ENCODE measurements at regions not wholly inside any gene's neighbourhood (a gene's known extent, or its start where the extent isn't known, plus 50 kb on each side); places are given as distances from the start of the nearest gene placed in this dataset.

DNA sequence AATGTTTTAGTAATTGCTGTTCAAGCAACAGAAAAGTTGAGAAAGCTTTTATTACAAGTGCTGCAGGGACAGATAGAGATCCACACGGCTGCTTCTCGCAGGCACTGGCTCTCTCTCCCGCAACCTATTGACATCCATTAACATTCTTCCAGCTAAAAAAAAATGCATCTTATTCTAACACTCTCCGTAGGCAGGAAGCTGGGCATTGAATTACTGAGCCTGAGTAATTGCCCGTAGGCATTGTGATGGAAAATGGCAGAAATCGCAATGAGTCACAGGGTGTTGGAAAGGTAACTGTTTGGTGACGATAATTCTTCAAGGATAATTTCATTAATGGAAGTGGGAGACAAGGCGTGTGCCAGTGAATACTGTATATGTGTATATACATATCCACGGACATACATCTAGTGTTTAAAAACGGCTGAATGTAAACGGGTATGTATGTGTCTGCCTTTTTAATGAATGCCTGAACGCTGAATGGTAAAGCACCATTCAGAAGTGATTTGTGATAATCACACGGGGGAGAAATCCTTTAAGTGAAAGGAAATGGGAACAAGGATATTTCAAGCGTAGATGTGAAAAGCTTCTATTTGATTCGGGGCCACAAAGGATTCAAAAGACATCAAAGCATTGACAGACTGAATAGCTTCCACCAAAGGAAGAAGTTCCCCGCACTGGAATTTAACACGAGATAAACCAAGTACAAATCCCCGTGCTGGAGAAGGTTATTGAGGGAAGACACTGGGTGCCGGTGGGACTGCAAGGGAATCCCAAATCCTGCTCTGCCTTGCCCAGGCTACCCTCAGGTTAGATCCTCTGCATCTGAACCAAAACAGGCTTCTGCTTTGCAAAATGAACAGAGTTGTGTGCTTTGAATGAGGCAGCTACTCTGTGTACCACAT is 567.2 kb downstream of the NPHP4 start:
- Mint-ChIP-seq H3K4me3 (no peak overlapping the region), H3K27ac (no peak overlapping the region), H3K36me3 (ENCODE audit: low read depth) (no peaks in the 10 kb centered on the region), H3K4me1 (no peaks in the 10 kb centered on the region), H3K27me3 (ENCODE audit: low read depth) (peaks cover 91% of the 10 kb centered on the region), H3K9me3 (no peaks in the 10 kb centered on the region)
- TF ChIP-seq, protein P1, sequence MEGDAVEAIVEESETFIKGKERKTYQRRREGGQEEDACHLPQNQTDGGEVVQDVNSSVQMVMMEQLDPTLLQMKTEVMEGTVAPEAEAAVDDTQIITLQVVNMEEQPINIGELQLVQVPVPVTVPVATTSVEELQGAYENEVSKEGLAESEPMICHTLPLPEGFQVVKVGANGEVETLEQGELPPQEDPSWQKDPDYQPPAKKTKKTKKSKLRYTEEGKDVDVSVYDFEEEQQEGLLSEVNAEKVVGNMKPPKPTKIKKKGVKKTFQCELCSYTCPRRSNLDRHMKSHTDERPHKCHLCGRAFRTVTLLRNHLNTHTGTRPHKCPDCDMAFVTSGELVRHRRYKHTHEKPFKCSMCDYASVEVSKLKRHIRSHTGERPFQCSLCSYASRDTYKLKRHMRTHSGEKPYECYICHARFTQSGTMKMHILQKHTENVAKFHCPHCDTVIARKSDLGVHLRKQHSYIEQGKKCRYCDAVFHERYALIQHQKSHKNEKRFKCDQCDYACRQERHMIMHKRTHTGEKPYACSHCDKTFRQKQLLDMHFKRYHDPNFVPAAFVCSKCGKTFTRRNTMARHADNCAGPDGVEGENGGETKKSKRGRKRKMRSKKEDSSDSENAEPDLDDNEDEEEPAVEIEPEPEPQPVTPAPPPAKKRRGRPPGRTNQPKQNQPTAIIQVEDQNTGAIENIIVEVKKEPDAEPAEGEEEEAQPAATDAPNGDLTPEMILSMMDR (IDR thresholded peaks at IDR 0.05; ENCODE audit: unreplicated experiment in 3 of 3) = no peak

DNA sequence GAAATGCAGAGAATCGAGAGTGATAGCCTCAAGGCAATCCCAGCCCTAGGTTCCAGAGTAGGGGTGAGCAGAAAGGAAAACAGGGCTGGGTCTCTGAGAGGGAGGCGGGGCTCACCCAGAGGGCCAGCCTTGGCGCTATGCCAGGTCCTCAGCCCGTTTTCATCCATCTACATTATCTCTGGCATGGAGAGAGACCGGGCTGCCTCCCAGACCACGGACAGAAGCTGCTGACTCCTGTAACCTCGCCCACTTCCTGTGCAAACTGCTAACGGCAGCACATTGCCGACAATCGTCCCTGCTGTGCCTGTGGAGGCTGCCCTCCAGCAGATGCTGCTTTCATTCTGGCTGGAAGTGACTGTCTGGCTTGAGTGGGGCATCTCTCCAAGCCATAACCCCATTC is 569.1 kb downstream of the NPHP4 start:
- TF ChIP-seq, protein P1 (IDR thresholded peaks at IDR 0.05; ENCODE audit: unreplicated experiment in 3 of 3) = no peak
- no peaks in the 10 kb centered on the region for H3K4me1 Mint-ChIP-seq
- H3K27ac Mint-ChIP-seq = no peak overlapping the region
- peaks cover 80% of the 10 kb centered on the region for H3K27me3 Mint-ChIP-seq (ENCODE audit: low read depth)
- H3K36me3 Mint-ChIP-seq (ENCODE audit: low read depth) = no peaks in the 10 kb centered on the region
- no peaks in the 10 kb centered on the region for H3K9me3 Mint-ChIP-seq
- no peak overlapping the region for H3K4me3 Mint-ChIP-seq

DNA sequence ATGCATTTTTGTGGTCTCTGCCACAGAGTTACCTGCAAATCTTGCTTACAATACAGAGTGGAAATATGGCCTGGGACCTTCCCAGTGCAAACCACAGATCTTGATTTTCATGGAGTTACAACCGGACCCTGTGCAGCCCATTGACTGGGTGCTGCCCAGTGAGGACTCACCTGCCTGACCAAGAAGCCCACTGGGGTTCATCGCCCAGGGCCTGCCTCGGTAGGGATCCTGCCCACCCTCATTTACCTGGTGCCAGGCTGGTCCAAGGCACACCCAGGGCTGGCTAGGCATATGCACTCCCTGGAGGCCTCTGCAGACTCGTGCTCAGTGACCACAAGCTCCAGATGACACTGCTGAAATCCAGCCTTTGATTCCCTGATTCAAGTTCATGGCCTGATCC is 572.7 kb downstream of the NPHP4 start:
- Mint-ChIP-seq H3K4me1 (no peaks in the 10 kb centered on the region), H3K27me3 (ENCODE audit: low read depth) (peaks cover 53% of the 10 kb centered on the region), H3K9me3 (no peaks in the 10 kb centered on the region), H3K27ac (no peak overlapping the region), H3K4me3 (no peak overlapping the region), H3K36me3 (ENCODE audit: low read depth) (no peaks in the 10 kb centered on the region)
- TF ChIP-seq, protein P1 (IDR thresholded peaks at IDR 0.05; ENCODE audit: unreplicated experiment in 3 of 3) = no peak

DNA sequence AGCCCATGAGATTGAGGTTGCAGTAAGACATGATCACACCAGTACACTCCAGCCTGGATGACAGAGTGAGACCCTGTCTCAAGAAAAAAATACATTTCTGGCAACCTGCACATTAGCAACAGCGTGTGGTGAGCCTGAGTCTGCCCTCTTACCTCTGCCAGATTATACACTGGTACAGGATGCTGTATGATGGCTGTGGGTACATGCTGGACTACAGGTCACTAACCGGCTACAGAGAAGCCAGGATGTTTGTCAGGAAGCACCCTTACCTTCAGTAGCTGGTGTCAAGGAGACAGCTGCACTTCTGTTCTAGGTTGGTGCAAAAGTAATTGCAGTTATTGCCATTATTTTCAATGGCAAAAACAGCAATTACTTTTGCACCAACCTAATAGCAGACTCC is 575.7 kb downstream of the NPHP4 start:
- H3K9me3 Mint-ChIP-seq = no peaks in the 10 kb centered on the region
- no peaks in the 10 kb centered on the region for H3K36me3 Mint-ChIP-seq (ENCODE audit: low read depth)
- H3K27me3 Mint-ChIP-seq (ENCODE audit: low read depth) = peaks cover 32% of the 10 kb centered on the region
- no peak overlapping the region for H3K27ac Mint-ChIP-seq
- no peak overlapping the region for H3K4me3 Mint-ChIP-seq
- H3K4me1 Mint-ChIP-seq = no peaks in the 10 kb centered on the region
- TF ChIP-seq, protein P1 (IDR thresholded peaks at IDR 0.05; ENCODE audit: unreplicated experiment in 3 of 3) = no peak

DNA sequence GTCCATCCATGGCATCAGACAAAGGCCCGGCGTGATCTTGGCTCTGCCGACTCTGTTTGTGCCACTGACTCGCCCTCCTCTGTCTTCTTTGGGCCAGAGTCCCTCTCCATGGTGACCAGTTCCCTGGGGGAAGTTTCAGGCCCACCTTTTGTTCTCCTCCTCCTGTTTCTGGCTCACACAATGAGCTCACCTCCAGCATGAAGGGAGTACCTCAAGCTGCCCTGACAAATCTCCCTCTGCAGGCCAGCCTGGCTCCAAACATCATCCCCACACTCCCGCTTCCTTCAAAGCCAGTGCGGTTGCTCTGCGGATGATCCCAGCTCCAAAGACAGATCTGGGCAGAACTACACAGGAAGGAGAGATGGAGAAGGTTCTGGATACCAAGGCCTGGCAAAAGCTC is 576.6 kb downstream of the NPHP4 start:
- H3K4me3 Mint-ChIP-seq = no peak overlapping the region
- no peaks in the 10 kb centered on the region for H3K9me3 Mint-ChIP-seq
- no peaks in the 10 kb centered on the region for H3K36me3 Mint-ChIP-seq (ENCODE audit: low read depth)
- TF ChIP-seq, protein P1 (IDR thresholded peaks at IDR 0.05; ENCODE audit: unreplicated experiment in 3 of 3) = no peak
- no peak overlapping the region for H3K27ac Mint-ChIP-seq
- peaks cover 26% of the 10 kb centered on the region for H3K27me3 Mint-ChIP-seq (ENCODE audit: low read depth)
- H3K4me1 Mint-ChIP-seq = no peaks in the 10 kb centered on the region

DNA sequence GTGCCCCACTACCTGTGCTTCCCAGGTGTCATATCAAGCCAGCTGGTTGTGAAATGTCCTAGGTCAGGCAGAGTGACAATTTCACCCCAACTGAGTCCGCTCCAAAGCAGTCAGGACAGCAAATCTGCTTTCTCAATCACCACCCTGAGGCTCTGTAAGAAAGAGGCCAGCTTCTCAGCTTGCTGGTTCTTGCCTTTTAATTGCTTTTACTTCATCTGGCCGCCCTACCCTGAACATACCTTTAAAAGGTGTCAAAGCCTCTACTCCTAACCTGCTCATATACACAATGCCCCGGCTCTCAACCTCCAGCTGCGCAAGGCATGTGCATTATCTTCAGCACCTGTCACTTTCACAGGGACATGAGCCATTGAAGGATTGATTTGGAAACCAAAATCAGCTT is 581.6 kb downstream of the NPHP4 start:
- peaks cover 10% of the 10 kb centered on the region for H3K27me3 Mint-ChIP-seq (ENCODE audit: low read depth)
- no peaks in the 10 kb centered on the region for H3K36me3 Mint-ChIP-seq (ENCODE audit: low read depth)
- no peaks in the 10 kb centered on the region for H3K9me3 Mint-ChIP-seq
- TF ChIP-seq, protein P1 (IDR thresholded peaks at IDR 0.05; ENCODE audit: unreplicated experiment in 3 of 3) = no peak
- H3K4me1 Mint-ChIP-seq = no peaks in the 10 kb centered on the region
- no peak overlapping the region for H3K27ac Mint-ChIP-seq
- no peak overlapping the region for H3K4me3 Mint-ChIP-seq
